RWPE2 (cell line): ENCODE measurements at regions not wholly inside any gene's neighbourhood (a gene's known extent, or its start where the extent isn't known, plus 50 kb on each side); places are given as distances from the start of the nearest gene placed in this dataset.
"Not testable (repeated sequence)": the region's sequence is repeated elsewhere in the genome, so short reads cannot be mapped to it uniquely, and the experiment has no call there.

ENCODE experiments used
- ATAC-seq: fragments of 200-7000 bp; cut with Tn5 transposase; 3 replicates; pipeline ENCODE4 v1.9.1; 2021; ENCODE audit warnings: low read depth
- DNase-seq: peaks from one replicate; pipeline ENCODE4 v3.0.0-alpha.2; 2020; ENCODE audit warnings: low spot score
- H3K27ac ChIP-seq: fragments of 450-650 bp; 2 replicates; pipeline ENCODE4 v1.5.1; 2017; ENCODE audit warnings: mild to moderate bottlenecking; ENCODE audit not compliant: poor library complexity, severe bottlenecking
- H3K27me3 ChIP-seq: fragments of 250-450 bp; sonication (Bioruptor Pico); 2 replicates; pipeline ENCODE4 v1.5.1; 2021; ENCODE audit warnings: mild to moderate bottlenecking, moderate library complexity; ENCODE audit not compliant: insufficient read depth, poor library complexity, severe bottlenecking
- H3K36me3 ChIP-seq: fragments of 250-450 bp; sonication (Bioruptor Pico); 2 replicates; pipeline ENCODE4 v1.5.1; 2020; ENCODE audit warnings: low read depth, mild to moderate bottlenecking, moderate library complexity
- H3K4me1 ChIP-seq: fragments of 250-450 bp; sonication (Bioruptor Pico); 2 replicates; pipeline ENCODE4 v1.5.1; 2021; ENCODE audit warnings: mild to moderate bottlenecking, moderate library complexity; ENCODE audit not compliant: insufficient read depth, poor library complexity, severe bottlenecking
- H3K4me3 ChIP-seq: fragments of 250-450 bp; sonication (Bioruptor Pico); 2 replicates; pipeline ENCODE4 v1.5.1; 2021; ENCODE audit warnings: mild to moderate bottlenecking, moderate library complexity; ENCODE audit not compliant: severe bottlenecking
- H3K9me3 ChIP-seq: fragments of 250-450 bp; sonication (Bioruptor Pico); 2 replicates; pipeline ENCODE4 v1.5.1; 2021; ENCODE audit warnings: mild to moderate bottlenecking, moderate library complexity; ENCODE audit not compliant: severe bottlenecking
- CTCF ChIP-seq: fragments of 450-650 bp; IDR thresholded peaks from one replicate; pipeline ENCODE4 v1.5.1; 2017; ENCODE audit warnings: mild to moderate bottlenecking, moderate library complexity; ENCODE audit not compliant: poor library complexity, severe bottlenecking

GRCh38 chrX:40530509-40530908, 50.3 kb upstream of the ATP6AP2 start:
- no peak for ATAC-seq
- Histone ChIP-seq H3K9me3 (no peaks in the 10 kb centered on the region), H3K27me3 (no peaks in the 10 kb centered on the region), H3K36me3 (no peaks in the 10 kb centered on the region), H3K27ac (no peak overlapping the region), H3K4me1 (no peaks in the 10 kb centered on the region), H3K4me3 (no peak overlapping the region)
- TF ChIP-seq CTCF: no peak
- no peak for DNase-seq

- ATAC-seq (no peak), DNase-seq (no peak)
- Histone ChIP-seq H3K4me1 (no peaks in the 10 kb centered on the region), H3K27me3 (no peaks in the 10 kb centered on the region), H3K4me3 (no peak overlapping the region), H3K27ac (no peak overlapping the region), H3K9me3 (no peaks in the 10 kb centered on the region), H3K36me3 (no peaks in the 10 kb centered on the region)
- no peak for TF ChIP-seq CTCF
These were observed 53.2 kb upstream of the ATP6AP2 start for GRCh38 chrX:40527543-40527942.

- ATAC-seq (no peak), DNase-seq (no peak)
- no peaks in the 10 kb centered on the region for H3K27me3 ChIP-seq
- no peaks in the 10 kb centered on the region for H3K4me1 ChIP-seq
- no peaks in the 10 kb centered on the region for H3K36me3 ChIP-seq
- no peak overlapping the region for H3K27ac ChIP-seq
- TF ChIP-seq CTCF: no peak
- H3K4me3 ChIP-seq: no peak overlapping the region
- no peaks in the 10 kb centered on the region for H3K9me3 ChIP-seq
These were observed 54.4 kb upstream of the ATP6AP2 start for GRCh38 chrX:40526412-40526811.

- not testable (repeated sequence) for H3K36me3 ChIP-seq, H3K9me3 ChIP-seq, DNase-seq, H3K27me3 ChIP-seq, H3K27ac ChIP-seq, H3K4me1 ChIP-seq, H3K4me3 ChIP-seq, ATAC-seq
These were observed 54.9 kb upstream of the ATP6AP2 start for GRCh38 chrX:40525901-40526300.

- Histone ChIP-seq H3K9me3 (no peaks in the 10 kb centered on the region), H3K36me3 (no peaks in the 10 kb centered on the region), H3K4me3 (no peak overlapping the region), H3K4me1 (no peaks in the 10 kb centered on the region), H3K27ac (no peak overlapping the region), H3K27me3 (no peaks in the 10 kb centered on the region)
- DNase-seq (no peak), ATAC-seq (no peak)
- TF ChIP-seq CTCF: no peak
These were observed 56.3 kb upstream of the ATP6AP2 start for GRCh38 chrX:40524423-40524822.
